HG03060 (cell line): ENCODE measurements at regions not wholly inside any gene's neighbourhood (a gene's known extent, or its start where the extent isn't known, plus 50 kb on each side); places are given as distances from the start of the nearest gene placed in this dataset.

Experiments used
- ATAC-seq: cut with Tn5 transposase; IDR thresholded peaks from one replicate; pipeline ENCODE4 v1.9.1; 2021; ENCODE audit warnings: low read depth, moderate number of reproducible peaks; ENCODE audit not compliant: unreplicated experiment

DNA sequence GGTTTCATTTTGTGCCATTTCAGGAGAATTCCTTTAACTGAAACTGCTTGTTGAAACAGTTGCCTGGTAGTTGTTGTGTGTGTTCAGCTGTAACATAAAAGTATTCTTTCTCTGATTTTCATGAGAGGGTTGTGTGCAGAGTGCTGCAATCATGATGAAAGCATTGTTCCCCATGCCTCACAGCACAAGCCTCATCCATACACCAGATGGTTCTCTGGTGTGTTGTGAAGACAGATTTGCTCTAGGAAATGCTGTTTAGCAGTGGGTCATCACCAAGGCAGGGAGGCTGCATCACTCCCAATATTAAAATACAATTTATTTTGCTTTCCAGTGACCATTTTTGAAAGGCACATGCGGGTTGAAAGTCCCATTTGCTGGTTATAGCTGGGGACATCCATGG, 404.4 kb downstream of the AACS start:
- no peak for ATAC-seq

- ATAC-seq, result no peak
Measured at GRCh38 chr12:125470838-125471783, 405.9 kb downstream of the AACS start.

DNA sequence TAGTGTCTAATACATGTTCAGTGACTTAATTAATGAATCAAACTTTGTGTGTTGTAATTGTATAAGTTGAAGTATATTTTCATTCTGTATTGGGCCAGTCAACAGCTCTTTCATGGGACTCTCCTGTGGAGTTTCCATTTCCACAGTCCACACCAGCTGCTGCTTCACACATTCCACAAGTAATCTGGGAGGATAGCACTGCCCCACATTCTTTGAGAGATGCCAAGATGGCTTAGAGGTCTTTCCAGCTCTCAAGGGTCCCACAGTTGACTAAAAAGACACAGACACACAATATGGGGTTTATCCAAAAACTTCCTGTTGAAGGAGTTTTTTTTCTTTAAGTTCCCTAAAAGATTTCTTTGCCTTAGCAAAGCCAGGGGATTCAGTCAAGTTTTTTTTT, 408.3 kb downstream of the AACS start:
- no peak for ATAC-seq

DNA sequence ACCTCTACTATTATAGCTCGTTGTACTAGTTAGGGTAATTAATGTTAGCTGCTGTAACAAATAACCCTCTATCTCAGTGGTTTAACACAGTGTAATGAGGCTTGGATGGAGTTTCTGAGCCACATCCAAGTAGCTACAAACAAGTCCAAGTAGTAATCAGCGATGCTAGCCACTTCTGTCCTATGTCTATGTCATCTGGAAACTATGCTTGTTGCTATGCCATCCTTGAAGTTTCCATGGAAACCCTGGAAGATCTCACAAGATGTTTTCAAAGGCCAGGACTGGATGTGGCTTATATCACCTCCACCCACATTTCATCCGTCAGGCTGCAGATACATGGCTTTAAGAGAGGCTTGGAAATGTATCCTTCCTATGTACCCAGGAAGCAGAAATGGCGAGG, 422.1 kb downstream of the AACS start:
- ATAC-seq, result no peak

DNA sequence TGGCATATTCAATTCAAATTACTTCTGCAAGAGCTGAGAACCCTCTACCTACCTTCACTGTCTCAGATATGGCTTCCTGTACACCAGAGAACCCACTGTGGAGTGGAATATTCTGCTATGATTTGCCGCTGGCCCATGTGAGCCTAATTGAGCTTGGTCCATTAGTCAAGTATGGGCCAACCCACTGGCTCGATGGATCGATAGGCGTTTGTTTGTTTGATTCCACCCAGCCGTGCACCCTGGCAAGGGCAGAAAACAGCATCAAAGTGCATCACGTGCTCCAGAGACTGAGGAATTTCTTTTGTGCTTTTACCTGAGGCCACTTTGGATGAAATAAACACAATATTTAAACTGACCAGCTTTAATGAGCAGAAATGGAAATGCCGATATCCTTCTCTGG, 426.3 kb downstream of the AACS start:
- ATAC-seq, result no peak

GRCh38 chr12:125492354-125493270, 427.4 kb downstream of the AACS start:
- ATAC-seq, result no peak

- no peak for ATAC-seq
Measured at GRCh38 chr12:125493704-125494308, 428.6 kb downstream of the AACS start.

GRCh38 chr12:125503128-125503527, 437.9 kb downstream of the AACS start:
- ATAC-seq, result no peak

DNA sequence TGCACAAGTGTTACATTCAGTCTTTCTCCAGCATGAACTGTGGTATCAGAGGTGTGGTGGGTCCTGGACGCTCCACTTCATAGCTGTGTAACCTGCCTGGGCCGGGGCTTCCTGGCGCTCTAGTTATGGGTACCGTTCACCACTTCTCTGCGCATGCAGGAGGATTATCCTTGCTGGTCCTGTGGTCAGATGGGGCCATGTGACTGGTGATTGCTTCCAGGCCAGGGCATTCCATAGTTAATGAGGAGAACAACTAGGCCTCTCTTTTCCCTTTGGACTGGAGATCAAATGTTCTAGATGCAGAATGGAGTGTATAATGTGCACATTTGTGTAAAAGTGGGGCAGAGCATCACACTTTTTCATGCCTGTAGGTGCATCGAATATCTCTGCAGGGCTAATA, 444.0 kb downstream of the AACS start:
- ATAC-seq, result no peak

- ATAC-seq, result no peak
Measured at GRCh38 chr12:125512541-125513298, 447.5 kb downstream of the AACS start.

- no peak for ATAC-seq
Measured at GRCh38 chr12:125515887-125516286, 450.7 kb downstream of the AACS start.

GRCh38 chr12:125518074-125518473, 452.8 kb downstream of the AACS start:
- no peak for ATAC-seq

- ATAC-seq, result no peak
Measured at GRCh38 chr12:125519026-125519651, 453.9 kb downstream of the AACS start.

- ATAC-seq, result no peak
Measured at GRCh38 chr12:125525879-125526278, 460.6 kb downstream of the AACS start.

GRCh38 chr12:125528281-125528680, 463.0 kb downstream of the AACS start:
- no peak for ATAC-seq

GRCh38 chr12:125530201-125530600, 465.0 kb downstream of the AACS start:
- no peak for ATAC-seq

DNA sequence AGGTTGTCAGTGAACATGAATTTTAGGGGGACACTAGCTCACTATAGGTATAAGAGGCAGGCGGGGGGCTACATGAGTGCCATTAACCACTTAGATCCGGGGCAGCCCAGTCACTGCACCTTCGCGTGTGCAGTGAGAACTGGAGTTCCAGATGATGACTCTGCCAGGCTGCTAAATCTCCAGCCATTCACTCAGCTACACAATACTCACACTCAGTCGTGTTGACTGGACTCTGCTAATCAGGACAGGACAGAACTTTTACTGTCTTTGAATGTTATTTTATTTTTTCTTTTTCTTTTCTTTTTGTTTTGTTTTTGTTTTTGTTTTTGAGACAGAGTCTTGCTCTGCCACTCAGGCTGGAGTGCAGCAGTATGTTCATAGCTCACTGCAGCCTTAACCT, 465.6 kb downstream of the AACS start:
- no peak for ATAC-seq

GRCh38 chr12:125531574-125531973, 466.3 kb downstream of the AACS start:
- ATAC-seq, result no peak

DNA sequence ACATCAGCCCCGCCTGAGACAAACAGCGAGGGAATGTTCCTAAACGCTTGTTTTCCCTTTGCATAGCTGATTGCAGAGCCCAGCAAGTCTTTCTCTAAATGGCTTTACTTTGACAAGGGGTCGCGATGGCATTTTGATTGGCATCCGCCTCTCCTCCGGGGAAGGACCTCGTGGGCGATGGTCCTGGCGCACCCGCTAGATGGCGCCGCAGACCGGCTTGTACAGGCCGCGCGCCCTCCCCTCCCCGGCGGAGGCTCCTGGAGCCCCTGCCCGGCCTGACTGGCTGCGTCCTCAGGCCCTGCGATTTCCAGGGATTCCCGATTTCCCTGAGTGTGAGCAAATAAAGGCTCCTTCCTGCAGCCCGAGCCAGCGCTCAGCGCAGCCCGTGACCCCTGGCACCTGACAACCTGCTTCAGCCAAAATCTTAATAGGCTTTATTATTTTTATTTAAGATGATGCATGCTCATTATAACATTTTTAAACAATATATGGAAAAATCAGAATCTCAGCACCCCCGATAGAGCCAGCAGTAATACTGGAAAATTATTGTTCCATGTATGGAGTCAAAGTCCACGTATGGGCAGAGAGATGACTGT, 468.3 kb downstream of the AACS start:
- no peak for ATAC-seq
